ENCODE measurements at regions not wholly inside any gene's neighbourhood (a gene's known extent, or its start where the extent isn't known, plus 50 kb on each side); places are given as distances from the start of the nearest gene placed in this dataset.

- TF ChIP-seq CTCF (IDR thresholded peaks at IDR 0.05; ENCODE audit: low read depth, low read length) = no peak
- no peak overlapping the region for H3K4me3 ChIP-seq (ENCODE audit: low read depth, low read length)
- peaks cover 3% of the 10 kb centered on the region; the same call in 1 of the 2 replicates for H3K4me1 ChIP-seq
- no peaks in the 10 kb centered on the region for H3K27me3 ChIP-seq
- no peak for DNase-seq
- no peaks in the 10 kb centered on the region for H3K9me3 ChIP-seq
- H3K36me3 ChIP-seq = no peaks in the 10 kb centered on the region
Measured at GRCh38 chr3:86175051-86175536, 815.9 kb downstream of the VGLL3 start.

GRCh38 chr3:86173401-86173800, 817.5 kb downstream of the VGLL3 start:
- H3K4me3 ChIP-seq (ENCODE audit: low read depth, low read length) = no peak overlapping the region
- no peaks in the 10 kb centered on the region for H3K9me3 ChIP-seq
- H3K27me3 ChIP-seq = no peaks in the 10 kb centered on the region
- no peak for TF ChIP-seq CTCF (IDR thresholded peaks at IDR 0.05; ENCODE audit: low read depth, low read length)
- no peaks in the 10 kb centered on the region for H3K36me3 ChIP-seq
- peaks cover under 1% of the 10 kb centered on the region; the same call in 1 of the 2 replicates for H3K4me1 ChIP-seq
- DNase-seq = no peak

GRCh38 chr3:86168512-86168911, 822.4 kb downstream of the VGLL3 start:
- Histone ChIP-seq H3K9me3 (no peaks in the 10 kb centered on the region), H3K4me3 (ENCODE audit: low read depth, low read length) (no peak overlapping the region), H3K27me3 (no peaks in the 10 kb centered on the region), H3K36me3 (no peaks in the 10 kb centered on the region), H3K4me1 (no peaks in the 10 kb centered on the region)
- no peak for DNase-seq
- no peak for TF ChIP-seq CTCF (IDR thresholded peaks at IDR 0.05; ENCODE audit: low read depth, low read length)

- DNase-seq = no peak
- Histone ChIP-seq H3K4me3 (ENCODE audit: low read depth, low read length) (no peak overlapping the region), H3K9me3 (no peaks in the 10 kb centered on the region), H3K27me3 (no peaks in the 10 kb centered on the region), H3K36me3 (no peaks in the 10 kb centered on the region), H3K4me1 (no peaks in the 10 kb centered on the region)
- TF ChIP-seq CTCF (IDR thresholded peaks at IDR 0.05; ENCODE audit: low read depth, low read length) = no peak
Measured at GRCh38 chr3:86162521-86162920, 828.4 kb downstream of the VGLL3 start.

- H3K4me1 ChIP-seq = no peaks in the 10 kb centered on the region
- H3K4me3 ChIP-seq (ENCODE audit: low read depth, low read length) = no peak overlapping the region
- no peak for TF ChIP-seq CTCF (IDR thresholded peaks at IDR 0.05; ENCODE audit: low read depth, low read length)
- H3K27me3 ChIP-seq = no peaks in the 10 kb centered on the region
- no peaks in the 10 kb centered on the region for H3K36me3 ChIP-seq
- no peaks in the 10 kb centered on the region for H3K9me3 ChIP-seq
- DNase-seq = no peak
Measured at GRCh38 chr3:86161493-86161892, 829.5 kb downstream of the VGLL3 start.

GRCh38 chr3:86152620-86153019, 838.3 kb downstream of the VGLL3 start:
- H3K4me1 ChIP-seq = no peaks in the 10 kb centered on the region

More at GRCh38 chr3:86152620-86153019, 838.3 kb downstream of the VGLL3 start:
- DNase-seq = no peak
- Histone ChIP-seq H3K9me3 (no peaks in the 10 kb centered on the region), H3K36me3 (no peaks in the 10 kb centered on the region), H3K4me3 (ENCODE audit: low read depth, low read length) (no peak overlapping the region), H3K27me3 (no peaks in the 10 kb centered on the region)
- TF ChIP-seq CTCF (IDR thresholded peaks at IDR 0.05; ENCODE audit: low read depth, low read length) = no peak
